KMS-11 (cell line): ENCODE measurements at regions not wholly inside any gene's neighbourhood (a gene's known extent, or its start where the extent isn't known, plus 50 kb on each side); places are given as distances from the start of the nearest gene placed in this dataset.

Experiments used
- H2AFZ ChIP-seq: fragments of 200-600 bp; sonication (generic); 2 replicates; pipeline ENCODE4 v1.6.1; 2016; ENCODE audit warnings: antibody characterized with exemption, mixed run types, low read depth
- H3K27ac ChIP-seq: fragments of 200-600 bp; sonication (generic); 2 replicates; pipeline ENCODE4 v1.6.1; 2016; ENCODE audit warnings: mild to moderate bottlenecking, mixed run types
- H3K27me3 ChIP-seq: fragments of 200-600 bp; sonication (generic); 2 replicates; pipeline ENCODE4 v1.6.1; 2017; ENCODE audit warnings: mild to moderate bottlenecking, low read depth, mixed run types, moderate library complexity; ENCODE audit not compliant: insufficient read depth
- H3K36me3 ChIP-seq: fragments of 200-600 bp; sonication (generic); 2 replicates; pipeline ENCODE4 v1.6.1; 2017; ENCODE audit warnings: mild to moderate bottlenecking, mixed run types; ENCODE audit not compliant: insufficient read depth
- H3K4me1 ChIP-seq: fragments of 200-600 bp; sonication (generic); 2 replicates; pipeline ENCODE4 v1.6.1; 2016; ENCODE audit warnings: mild to moderate bottlenecking, low read depth, mixed run types; ENCODE audit not compliant: poor library complexity, severe bottlenecking
- H3K4me2 ChIP-seq: fragments of 200-600 bp; sonication (generic); 2 replicates; pipeline ENCODE4 v1.7.0; 2016; ENCODE audit warnings: mild to moderate bottlenecking, mixed run types
- H3K4me3 ChIP-seq: fragments of 200-600 bp; sonication (generic); IDR thresholded peaks from 2 replicates; pipeline ENCODE4 v1.6.1; 2017; ENCODE audit warnings: low read depth, low read length, mixed read lengths; ENCODE audit not compliant: insufficient read depth
- H3K79me2 ChIP-seq: fragments of 200-600 bp; sonication (generic); 2 replicates; pipeline ENCODE4 v1.6.1; 2016; ENCODE audit warnings: low read depth, mixed run types; ENCODE audit not compliant: insufficient read depth
- H3K9ac ChIP-seq: fragments of 200-600 bp; sonication (generic); 2 replicates; pipeline ENCODE4 v1.6.1; 2016; ENCODE audit warnings: mild to moderate bottlenecking, mixed run types
- H4K20me1 ChIP-seq: fragments of 200-600 bp; sonication (generic); 2 replicates; pipeline ENCODE4 v1.6.1; 2016; ENCODE audit warnings: mild to moderate bottlenecking, mixed run types; ENCODE audit not compliant: insufficient read depth
- CTCF ChIP-seq: fragments of 200-600 bp; sonication (generic); conservative IDR thresholded peaks from 2 replicates; pipeline ENCODE4 v1.6.1; 2017; ENCODE audit warnings: low read depth, mild to moderate bottlenecking, antibody characterized with exemption, low read length, moderate library complexity, mixed read lengths

GRCh38 chr21:18803624-18804023, 400.0 kb upstream of the TMPRSS15 start:
- no peaks in the 10 kb centered on the region for H3K79me2 ChIP-seq
- no peak overlapping the region for H3K9ac ChIP-seq
- no peak overlapping the region for H2AFZ ChIP-seq
- no peaks in the 10 kb centered on the region for H3K36me3 ChIP-seq
- H4K20me1 ChIP-seq = no peaks in the 10 kb centered on the region
- no peak for TF ChIP-seq CTCF
- peaks cover 8% of the 10 kb centered on the region for H3K4me1 ChIP-seq
- no peak overlapping the region for H3K4me2 ChIP-seq
- no peaks in the 10 kb centered on the region for H3K27me3 ChIP-seq
- no peak overlapping the region for H3K4me3 ChIP-seq
- no peak overlapping the region for H3K27ac ChIP-seq

- Histone ChIP-seq H3K9ac (no peak overlapping the region), H3K27me3 (no peaks in the 10 kb centered on the region), H3K79me2 (no peaks in the 10 kb centered on the region), H3K4me3 (no peak overlapping the region), H4K20me1 (no peaks in the 10 kb centered on the region), H3K27ac (no peak overlapping the region), H3K4me2 (no peak overlapping the region), H3K4me1 (no peaks in the 10 kb centered on the region), H3K36me3 (no peaks in the 10 kb centered on the region), H2AFZ (no peak overlapping the region)
- no peak for TF ChIP-seq CTCF
Measured at GRCh38 chr21:18810136-18810535, 406.6 kb upstream of the TMPRSS15 start.

GRCh38 chr21:18812308-18812707, 408.7 kb upstream of the TMPRSS15 start:
- H4K20me1 ChIP-seq = no peaks in the 10 kb centered on the region
- H2AFZ ChIP-seq = no peak overlapping the region
- H3K4me3 ChIP-seq = no peak overlapping the region
- no peak for TF ChIP-seq CTCF
- no peaks in the 10 kb centered on the region for H3K36me3 ChIP-seq
- H3K9ac ChIP-seq = no peak overlapping the region
- no peak overlapping the region for H3K27ac ChIP-seq
- H3K4me2 ChIP-seq = no peak overlapping the region
- H3K27me3 ChIP-seq = no peaks in the 10 kb centered on the region
- no peaks in the 10 kb centered on the region for H3K79me2 ChIP-seq
- no peaks in the 10 kb centered on the region for H3K4me1 ChIP-seq

GRCh38 chr21:18819507-18819906, 415.9 kb upstream of the TMPRSS15 start:
- no peak for TF ChIP-seq CTCF
- Histone ChIP-seq H2AFZ (no peak overlapping the region), H3K9ac (no peak overlapping the region), H3K27me3 (no peaks in the 10 kb centered on the region), H3K4me1 (no peaks in the 10 kb centered on the region), H3K36me3 (no peaks in the 10 kb centered on the region), H4K20me1 (no peaks in the 10 kb centered on the region), H3K27ac (no peak overlapping the region), H3K4me2 (no peak overlapping the region), H3K4me3 (no peak overlapping the region), H3K79me2 (no peaks in the 10 kb centered on the region)

GRCh38 chr21:18826562-18826961, 423.0 kb upstream of the TMPRSS15 start:
- Histone ChIP-seq H4K20me1 (no peaks in the 10 kb centered on the region), H2AFZ (no peak overlapping the region), H3K79me2 (no peaks in the 10 kb centered on the region), H3K9ac (no peak overlapping the region), H3K27ac (no peak overlapping the region), H3K27me3 (no peaks in the 10 kb centered on the region), H3K4me3 (no peak overlapping the region), H3K4me1 (no peaks in the 10 kb centered on the region), H3K36me3 (no peaks in the 10 kb centered on the region), H3K4me2 (no peak overlapping the region)
- no peak for TF ChIP-seq CTCF
